ENCODE measurements at regions not wholly inside any gene's neighbourhood (a gene's known extent, or its start where the extent isn't known, plus 50 kb on each side); places are given as distances from the start of the nearest gene placed in this dataset.
A peak's percentile ranks its signal among the peaks of the same experiment; 100 is the strongest.
"Not testable (repeated sequence)": the region's sequence is repeated elsewhere in the genome, so short reads cannot be mapped to it uniquely, and the experiment has no call there.

DNA sequence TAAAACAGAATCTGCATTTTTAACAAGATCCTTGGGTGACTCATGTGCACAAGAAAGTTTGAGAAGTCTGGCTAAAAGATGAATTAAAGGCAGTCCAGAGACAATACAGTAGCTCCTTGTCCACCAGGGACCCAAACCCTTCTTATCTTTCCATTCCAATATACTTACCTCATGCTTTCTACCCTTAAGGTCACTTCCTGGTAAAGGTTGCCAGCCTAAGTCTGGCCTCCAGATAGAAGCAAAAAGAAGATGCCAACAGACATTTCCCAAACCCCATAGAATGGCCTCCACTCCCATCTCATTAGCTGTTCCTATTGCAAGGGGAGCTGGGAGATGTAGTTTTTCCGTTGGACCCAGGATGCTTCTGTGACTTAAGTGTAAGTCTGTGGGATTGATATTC lies 101.4 kb upstream of the XYLT1 start:
- no peak for DNase-seq

DNA sequence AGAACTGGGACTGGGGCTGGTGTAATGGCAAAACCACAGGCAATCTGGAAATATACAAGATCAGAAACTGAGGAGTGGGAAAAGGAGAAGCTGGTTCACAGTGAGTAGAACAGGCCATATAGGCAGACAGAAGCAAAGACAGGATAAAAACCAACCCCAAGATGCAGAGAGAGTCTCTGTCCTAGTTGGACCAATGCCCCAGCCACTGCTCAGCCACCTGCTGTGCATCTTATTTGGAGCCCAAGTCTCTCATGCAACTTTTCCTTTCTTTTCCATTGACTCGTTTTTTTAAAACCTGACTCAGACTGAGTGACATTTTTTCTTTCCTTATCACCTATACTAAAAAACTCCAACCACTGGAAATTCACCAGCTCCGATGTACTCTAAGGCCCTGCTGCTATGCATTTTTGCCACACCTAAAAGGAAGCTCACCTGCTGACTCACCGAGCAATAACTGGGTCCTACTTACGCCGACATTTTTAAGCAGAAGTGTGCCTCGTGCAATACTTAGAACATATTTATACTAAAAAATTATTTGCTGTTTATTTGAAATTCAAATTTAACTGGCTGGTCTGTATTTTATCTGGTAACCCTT lies 100.8 kb upstream of the XYLT1 start:
- no peak for DNase-seq

DNA sequence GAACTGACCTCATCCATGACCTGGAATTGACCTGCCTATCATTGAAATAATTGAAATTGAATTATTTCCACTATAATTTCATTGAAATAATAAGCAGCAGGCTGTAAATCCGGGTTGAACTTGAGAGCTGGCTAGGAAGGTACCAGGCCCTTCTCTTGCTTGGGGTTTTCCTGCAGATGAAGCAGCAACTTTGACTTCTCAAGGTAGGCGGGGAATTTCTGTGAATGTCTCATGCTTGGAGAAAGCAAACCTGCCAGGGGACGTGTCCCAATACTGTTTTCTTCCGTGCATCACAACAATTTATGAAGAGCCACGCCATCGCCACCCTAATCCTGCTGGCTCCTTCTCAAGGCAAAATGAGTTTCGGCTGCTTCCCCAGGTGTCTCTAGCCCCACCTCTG lies 97.5 kb upstream of the XYLT1 start:
- DNase-seq = no peak

DNA sequence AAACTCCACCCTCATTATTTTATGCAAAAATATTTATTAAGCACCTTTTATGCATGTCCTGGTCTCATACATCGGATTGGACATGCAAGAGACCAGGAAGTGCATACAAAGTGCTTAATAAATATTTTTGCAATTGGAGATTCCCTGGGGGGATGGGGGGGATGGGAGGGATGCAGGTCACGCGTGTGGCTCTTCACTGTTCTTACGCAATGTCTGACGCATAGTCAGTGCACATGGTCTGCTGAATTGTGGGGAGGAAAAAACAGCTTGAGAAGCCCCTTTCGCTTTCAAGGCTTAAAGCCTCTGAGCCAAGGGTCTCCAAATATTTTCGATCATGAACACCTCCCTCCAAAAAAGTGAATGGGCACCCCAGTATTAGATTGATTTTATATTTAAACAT lies 96.7 kb upstream of the XYLT1 start:
- DNase-seq = peak in 2 of 4 experiments; percentile 10 to 26

DNA sequence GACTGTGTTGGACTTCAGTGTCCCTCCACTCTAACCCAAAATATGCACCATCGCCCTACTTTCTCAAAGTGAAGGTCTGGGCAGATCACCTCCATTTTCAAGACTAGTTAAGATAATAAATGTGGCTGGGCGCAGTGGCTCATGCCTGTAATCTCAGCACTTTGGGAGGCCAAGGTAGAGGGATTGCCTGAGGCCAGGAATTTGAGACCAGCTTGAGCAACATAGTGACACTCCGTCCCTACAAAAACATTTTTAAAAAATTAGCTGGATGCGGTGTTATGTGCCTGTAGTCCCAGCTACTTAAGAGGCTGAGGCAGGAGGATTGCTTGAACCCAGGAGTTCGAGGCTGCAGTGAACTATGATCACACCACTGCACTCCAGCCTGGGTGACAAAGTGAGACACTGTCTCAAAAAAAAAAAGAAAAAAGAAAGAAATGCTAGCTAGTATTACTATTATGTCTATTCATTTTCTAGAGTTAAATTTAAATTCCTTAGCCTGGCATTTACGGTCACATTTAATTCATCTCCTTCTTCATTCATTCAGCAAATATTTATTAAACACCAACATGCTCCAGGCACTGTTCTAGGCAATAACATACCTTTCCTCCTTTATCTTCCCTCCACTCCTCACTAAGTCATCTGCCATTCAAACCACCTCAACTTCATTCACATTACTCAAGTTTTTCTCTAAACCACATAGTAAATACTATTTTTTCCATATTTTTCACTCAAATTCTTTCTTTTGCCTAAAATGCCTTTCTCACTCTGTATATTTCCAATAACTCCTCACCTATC lies 96.1 kb upstream of the XYLT1 start:
- no peak for DNase-seq

DNA sequence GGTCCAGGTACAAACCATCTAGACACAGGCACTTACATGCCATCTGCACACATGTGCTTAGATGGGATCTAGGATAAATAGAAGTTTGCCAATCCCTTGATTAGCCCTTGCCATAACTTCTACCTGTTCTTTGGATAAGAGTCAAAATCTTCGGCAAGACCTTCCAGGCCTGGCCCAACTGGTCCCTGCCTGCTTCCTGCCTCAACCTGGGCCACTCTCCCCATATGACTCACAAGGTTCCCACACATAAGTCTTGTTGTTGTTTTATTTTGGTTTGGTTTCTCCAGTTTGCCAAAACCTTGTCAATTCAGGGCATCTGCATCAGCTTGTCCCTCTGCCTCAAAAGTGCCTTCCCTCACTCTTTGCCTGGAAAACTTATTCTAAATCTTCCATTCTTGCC lies 95.3 kb upstream of the XYLT1 start:
- no peak for DNase-seq

DNA sequence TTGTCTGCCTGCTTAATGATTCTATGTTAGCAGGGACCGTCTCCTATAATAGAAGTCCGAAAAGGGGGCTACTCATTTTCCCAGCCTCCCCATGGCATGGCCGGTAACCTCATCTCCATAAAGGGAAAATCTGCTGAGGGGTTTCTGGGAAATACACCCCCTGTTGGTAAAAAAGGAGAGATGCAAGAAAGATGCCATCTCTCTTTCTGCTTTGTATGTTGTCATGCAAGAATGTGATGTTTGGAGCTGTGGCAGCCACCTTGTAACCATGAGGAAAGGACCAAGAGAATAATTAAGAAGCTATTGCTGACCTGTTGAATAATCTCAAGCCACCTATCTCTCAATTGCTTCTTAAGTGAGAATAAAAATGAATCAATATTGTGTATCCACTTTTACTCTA lies 94.8 kb upstream of the XYLT1 start:
- no peak for DNase-seq

DNA sequence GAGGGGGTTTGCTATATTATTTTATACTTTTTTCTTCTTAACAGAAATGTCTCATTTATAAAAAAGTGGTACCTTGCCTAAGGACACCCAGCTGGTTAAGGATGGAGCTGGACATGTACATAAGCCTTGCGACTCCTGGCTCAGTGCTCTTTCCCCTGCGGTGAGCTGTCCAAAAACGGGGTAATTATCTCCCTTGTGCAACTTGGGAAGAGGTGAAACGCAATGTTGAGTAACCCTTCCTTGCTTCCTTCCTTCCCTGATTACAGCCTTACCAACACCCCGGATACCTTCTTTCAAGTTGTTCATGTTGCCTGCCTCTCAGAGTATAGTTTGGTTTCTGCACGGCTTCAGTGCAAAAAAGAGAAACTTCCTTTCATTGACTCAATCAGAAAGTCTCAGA lies 94.1 kb upstream of the XYLT1 start:
- no peak for DNase-seq

DNA sequence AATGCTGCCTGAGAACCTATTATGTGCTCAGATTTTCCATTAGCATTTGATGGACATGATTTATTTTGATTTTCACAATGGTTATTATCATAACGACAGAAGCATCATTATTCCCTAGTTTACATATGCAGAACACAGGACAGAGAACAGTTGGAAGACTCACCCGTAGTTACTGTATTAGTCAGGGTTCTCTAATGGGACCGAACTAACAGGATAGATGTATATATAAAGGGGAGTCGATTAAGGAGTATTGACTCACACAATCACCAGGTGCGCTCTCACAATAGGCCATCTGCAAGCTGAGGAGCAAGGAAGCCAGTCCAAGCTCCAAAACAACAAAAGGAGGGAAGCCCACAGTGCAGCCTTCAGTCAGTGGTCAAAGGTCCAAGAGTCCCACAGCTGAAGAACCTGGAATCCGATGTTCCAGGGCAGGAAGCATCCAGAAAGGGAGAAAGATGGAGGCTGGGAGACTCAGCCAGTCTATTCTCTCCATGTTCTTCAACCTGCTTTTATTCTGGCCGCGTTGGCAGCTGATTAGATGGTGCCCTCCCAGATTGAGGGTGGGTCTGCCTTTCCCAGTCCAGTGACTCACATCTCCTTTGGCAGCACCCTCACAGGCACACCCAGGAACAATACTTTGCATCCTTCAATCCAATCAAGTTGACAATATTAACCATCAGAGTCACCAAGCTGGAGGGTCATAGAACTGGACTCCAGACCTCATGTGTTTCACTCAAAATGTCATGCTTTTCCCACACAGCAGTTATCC lies 92.7 kb upstream of the XYLT1 start:
- no peak for DNase-seq

DNA sequence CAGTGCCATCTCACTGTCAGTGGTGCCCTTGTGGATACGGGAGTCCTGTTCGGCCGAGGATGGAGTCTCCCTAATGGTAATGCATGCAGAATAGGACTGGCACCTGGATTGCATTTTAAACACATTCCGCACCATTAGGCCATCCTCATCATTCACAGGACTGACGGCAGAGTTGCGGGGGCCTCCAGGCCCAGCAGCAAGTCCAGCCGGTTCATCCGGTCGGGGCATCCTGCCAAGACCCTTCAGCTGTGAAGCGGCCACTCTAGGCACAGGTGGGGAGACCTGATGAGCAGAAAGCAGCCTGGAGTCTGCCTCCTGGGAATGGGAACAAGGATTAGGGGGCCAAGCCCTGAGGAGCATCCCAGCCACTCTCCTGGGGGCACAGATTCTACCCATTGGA lies 90.3 kb upstream of the XYLT1 start:
- no peak for DNase-seq

DNA sequence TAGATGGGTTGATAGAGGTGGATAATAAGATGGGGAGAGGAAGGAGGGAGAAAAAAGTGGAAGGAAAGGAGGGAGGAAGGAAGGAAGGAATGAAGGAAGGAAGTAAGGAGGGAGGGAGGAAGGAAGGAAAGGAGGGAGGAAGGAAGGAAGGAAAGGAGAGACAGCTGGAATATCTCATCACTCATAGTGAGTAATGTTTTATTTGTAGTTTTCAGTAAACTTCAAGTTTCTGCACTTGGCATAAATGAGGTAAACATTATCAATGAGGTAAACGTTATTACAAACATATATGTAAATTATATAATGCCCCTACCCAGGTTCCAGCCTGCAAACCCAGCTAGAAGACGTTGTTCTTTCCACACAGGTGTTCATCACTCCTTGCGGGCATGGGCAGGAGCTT lies 89.8 kb upstream of the XYLT1 start:
- DNase-seq = no peak

DNA sequence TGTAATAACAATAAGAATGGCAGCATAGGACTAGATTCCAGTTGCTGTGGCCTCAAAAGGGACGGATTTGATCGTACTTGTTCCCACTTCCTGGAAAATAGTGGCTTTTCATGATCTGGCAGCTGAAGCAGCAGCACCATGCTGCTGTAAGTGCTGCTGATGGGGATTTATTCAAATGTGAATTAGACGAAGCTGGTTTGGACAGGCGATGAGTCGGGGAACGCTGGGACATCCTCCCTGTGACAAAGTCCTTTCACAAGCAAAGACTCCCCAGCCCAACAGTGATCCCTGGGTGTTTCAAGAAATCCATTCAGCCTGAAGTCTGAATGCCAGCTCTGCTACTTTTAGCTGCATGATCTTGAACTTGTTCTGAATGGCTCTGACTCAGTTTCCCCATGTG lies 88.6 kb upstream of the XYLT1 start:
- DNase-seq = no peak

DNA sequence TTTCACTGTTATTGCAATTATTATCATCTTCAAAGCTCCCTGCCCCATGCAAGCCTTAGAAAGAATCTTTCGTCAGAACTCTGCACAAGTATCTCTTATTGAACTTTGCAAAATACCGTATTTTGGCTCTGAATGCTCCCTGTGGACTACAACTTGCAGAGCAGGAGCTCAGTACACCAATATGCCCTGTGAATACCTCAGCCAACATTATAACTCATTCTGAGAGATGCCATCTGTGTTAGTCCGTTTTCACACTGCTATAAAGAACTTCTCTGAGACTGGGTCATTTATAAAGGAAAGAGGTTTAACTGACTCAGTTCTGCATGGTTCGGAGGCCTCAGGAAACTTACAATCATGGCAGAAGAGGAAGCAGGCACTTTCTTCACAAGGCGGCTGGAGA lies 87.2 kb upstream of the XYLT1 start:
- peak in 2 of 4 experiments; percentile 3 to 10 for DNase-seq

DNA sequence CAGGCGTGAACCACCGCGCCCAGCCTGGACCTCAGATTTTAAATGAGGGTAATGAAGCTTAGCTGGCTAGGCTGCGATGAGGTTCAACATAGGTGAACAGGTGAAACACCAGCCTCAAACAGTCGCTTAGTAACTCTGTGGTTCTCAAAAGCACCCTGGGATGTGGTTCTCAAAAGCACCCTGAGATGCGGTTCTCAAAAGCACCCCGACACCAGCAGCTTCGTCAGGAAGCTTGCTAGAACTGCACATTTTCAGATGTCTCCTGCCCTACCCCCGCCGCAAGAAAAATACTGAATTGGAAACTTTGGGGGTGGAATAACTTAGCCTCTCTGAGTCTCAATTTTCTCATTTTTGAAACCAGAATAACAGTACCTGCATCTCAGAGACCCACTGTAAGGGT lies 86.7 kb upstream of the XYLT1 start:
- DNase-seq = no peak

DNA sequence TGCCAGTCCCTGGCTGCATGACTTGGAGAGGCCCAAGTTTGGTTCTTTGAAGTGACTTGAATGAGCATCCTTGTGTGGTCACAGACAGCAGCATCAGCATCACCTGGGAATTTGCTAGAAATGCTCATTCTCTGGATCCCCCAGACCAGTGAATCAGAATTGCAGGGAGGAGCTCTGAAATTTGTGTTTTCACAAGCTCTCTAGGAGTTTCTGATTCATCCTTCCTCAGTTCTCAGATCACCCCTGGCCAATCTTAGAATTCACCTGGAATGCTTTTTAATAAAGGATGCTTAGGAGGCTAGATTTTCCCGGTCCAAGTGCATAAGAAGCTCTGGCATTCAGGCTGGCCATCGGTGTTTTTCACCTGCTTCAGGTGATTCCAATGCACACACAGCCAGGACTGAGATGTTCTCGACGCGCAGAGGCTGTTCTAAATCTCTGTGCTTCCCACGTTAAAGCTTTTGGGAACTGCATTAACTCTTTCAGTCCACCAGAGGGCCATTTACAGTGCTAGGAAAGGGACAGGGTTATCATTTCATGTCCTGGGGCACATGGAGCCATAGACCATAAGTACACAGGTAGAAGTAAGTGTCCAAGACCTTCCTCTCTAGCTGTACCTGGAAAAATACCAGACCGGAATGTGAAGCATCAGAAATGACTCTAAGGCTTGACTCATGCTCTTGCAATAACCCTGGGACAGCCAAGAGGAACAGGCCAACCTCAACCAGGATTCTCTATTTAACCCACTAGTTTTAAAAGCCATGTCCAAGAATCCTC lies 85.7 kb upstream of the XYLT1 start:
- peak; percentile 2 to 55 (median 38) for DNase-seq

DNA sequence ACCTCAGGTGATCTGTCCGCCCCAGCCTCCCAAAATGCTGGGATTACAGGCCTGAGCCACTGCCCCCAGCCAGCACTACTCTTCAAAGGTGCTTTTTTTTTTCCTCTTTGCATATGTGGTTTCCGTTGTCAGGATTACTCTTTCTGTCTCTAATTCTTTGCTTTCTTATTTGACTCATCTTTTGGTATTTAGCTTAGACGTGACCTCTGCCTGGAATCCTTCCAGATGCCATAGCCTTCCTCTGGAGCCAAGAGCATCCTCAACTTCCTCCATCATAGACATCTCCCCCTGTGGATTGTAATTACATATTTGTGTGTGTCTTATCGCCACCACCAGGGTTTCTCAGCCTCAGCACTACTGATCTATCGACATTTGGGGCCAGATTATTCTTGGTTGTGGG lies 84.4 kb upstream of the XYLT1 start:
- no peak for DNase-seq

DNA sequence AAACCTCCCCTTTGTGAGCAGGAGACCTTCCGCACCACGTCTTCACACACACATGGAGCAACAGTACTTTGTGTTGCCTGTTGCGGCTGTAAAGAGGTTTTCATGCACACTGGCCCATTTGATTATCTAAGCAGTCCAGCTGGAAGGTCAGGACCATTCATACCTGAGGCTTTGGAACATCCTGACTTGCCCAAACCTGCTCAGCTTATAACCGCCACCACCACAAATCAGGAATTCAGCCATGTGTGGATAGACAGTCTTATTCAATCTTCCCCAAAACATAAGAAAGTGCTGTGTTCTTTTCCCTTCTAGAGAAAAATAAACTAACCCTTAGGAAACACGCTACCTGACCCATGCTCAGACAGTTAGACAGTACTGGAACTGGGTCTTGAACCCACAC lies 81.6 kb upstream of the XYLT1 start:
- DNase-seq = no peak

DNA sequence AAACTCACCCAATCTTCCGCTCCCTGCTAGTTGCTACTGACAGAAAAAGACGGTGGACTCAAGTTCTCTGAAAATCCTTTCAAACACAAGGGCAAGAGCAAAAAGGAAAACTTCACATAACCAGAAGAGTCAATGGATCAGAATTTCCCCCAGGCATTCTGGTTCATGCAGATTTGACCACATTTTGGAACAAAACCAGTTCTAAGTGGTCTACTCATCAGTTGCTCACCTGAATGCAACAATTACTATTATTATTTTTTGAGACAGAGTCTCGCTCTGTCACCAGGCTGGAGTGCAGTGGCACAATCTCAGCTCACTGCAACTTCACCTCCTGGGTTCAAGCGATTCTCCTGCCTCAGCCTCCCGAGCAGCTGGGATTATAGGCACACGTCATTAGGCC lies 80.9 kb upstream of the XYLT1 start:
- DNase-seq = not testable (repeated sequence)

DNA sequence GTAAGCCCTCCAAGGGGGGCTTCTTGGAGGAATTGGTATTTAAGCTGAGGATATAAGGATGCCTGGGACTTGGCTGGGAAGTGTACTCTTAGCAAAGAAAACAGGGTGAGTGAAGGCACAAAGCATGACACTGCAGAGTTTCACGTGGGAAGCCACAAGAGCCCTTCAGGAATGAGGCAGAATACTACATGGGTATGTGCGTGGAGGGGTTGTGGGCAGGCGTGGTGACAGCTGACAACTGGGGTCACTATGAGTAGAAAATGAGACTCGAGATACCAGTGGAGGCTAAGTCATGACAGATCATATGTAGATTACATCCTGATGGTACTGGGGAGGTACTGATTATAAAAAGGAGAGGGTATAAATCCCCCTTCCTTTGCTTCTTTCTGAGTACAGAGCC lies 78.1 kb upstream of the XYLT1 start:
- no peak for DNase-seq

DNA sequence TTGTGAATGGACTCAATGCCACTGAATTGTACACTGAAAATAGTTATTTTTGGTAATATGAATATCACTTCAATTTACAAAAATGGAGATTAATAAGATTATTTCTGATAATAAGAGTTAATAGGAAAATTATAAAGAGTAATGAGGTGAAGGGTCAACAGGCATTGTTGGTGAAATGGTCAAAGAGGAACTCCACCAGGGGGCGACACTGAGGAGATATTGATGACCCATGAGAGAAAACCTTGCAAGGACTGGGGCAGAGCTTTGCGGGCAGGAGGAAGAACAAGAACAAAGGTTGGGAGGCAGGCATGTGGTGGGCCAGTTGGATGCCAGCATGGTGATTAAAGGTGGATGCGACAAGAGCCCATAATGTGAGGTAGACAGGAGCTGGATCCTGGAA lies 74.0 kb upstream of the XYLT1 start:
- DNase-seq = peak; percentile 7 to 29 (median 12)

DNA sequence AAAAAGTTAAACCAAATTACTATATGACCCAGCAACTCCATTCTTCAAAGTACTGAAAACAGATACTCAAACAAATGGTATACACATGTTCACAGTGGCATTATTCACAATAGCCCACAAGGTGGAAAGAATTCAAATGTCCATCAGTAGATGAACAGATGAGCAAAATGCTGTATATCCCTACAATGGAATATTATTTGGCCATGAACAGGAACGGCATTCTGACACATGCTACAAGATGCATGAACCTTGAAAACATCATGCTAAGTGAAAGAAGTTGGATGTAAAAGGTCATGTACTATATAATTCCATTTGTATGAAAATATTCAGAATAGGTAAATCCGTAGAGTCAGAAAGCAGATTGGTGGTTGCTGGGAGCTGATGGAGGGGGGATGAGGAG lies 73.5 kb upstream of the XYLT1 start:
- DNase-seq = no peak

DNA sequence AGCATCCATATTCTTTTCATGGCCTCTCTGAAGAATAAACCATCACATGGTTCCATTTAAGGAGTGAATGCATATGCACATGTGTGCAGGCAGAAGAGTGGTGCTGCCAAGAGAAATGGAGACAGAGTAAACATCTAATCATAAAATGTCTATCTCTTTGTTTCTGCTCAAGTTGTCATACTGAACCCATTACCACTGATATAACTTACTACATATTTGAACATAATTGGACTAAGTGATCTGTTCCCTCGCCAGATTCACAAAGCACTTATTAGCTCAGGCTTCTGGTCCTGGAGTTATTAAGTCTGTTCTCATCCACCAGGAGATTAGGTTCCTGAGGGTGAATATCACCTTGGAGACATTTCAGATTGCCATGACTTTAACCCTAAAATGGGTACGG lies 72.3 kb upstream of the XYLT1 start:
- no peak for DNase-seq

DNA sequence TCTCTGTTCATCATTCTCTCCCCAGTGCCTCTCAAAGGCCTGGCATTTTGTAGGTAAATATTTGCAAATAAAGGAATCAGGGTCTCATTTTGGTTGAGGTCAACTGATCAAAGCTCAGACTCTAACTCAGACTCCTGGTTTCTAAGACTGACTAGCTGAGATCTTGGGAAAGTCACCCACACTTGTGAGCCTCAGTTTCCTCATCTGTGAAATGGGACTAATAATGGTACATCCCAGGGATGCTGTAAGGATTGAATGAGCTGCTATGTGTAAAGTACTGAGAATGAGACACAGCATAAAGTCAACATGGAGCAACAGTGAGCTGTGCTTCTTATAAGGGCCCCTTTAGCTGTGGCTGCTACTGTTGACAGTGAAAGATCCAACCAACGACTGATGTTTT lies 70.6 kb upstream of the XYLT1 start:
- DNase-seq = no peak
